ENCODE measurements at regions not wholly inside any gene's neighbourhood (a gene's known extent, or its start where the extent isn't known, plus 50 kb on each side); places are given as distances from the start of the nearest gene placed in this dataset.
A peak's percentile ranks its signal among the peaks of the same experiment; 100 is the strongest.

GRCh38 chr18:10388373-10388772 lies 66.1 kb upstream of the APCDD1 start:
- no peaks in the 10 kb centered on the region for H3K36me3 ChIP-seq (ENCODE audit: control insufficient read depth in 2 of 2, insufficient read depth in 2 of 2, low read length in 1 of 2)
- 43 to 54% methylated on average over 2 of the region's 2 CpGs for WGBS, 2 donors
- no peaks in the 10 kb centered on the region for H3K4me1 ChIP-seq (ENCODE audit: control insufficient read depth in 2 of 2, insufficient read depth in 2 of 2, low read length in 1 of 2)
- H3K4me3 ChIP-seq (ENCODE audit: low read depth in 1 of 2, low read length in 2 of 2) = no peak overlapping the region
- no peaks in the 10 kb centered on the region for H3K9me3 ChIP-seq (ENCODE audit: control insufficient read depth in 2 of 2, insufficient read depth in 1 of 2, low read depth in 1 of 2, low read length in 1 of 2)
- H3K27ac ChIP-seq (ENCODE audit: low read depth in 2 of 2, low read length in 1 of 2) = no peak overlapping the region
- H3K27me3 ChIP-seq (ENCODE audit: control insufficient read depth in 1 of 2, insufficient read depth in 2 of 2, low read length in 2 of 2) = no peaks in the 10 kb centered on the region

DNA sequence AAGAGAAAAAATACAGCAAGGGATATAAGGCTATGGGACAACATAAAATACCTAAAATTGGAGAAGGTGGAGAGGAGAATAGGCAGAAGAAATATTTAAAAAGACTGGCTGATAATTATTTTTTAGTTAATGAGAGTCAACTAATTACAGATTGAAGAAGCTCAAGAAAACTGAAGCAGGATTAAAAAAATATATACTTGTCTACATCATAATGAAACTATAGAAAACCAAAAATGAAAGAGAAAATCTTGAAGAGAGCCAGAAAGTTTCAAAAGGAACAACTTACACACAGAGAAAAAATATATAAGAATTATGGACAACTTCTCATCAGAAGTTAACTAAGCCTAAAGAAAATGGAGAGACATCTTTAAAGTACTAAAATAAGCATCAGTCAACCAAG lies 62.9 kb upstream of the APCDD1 start:
- peaks cover 0 to 2% of the 10 kb centered on the region in 2 donors for H3K4me1 ChIP-seq (ENCODE audit: control insufficient read depth in 2 of 2, insufficient read depth in 2 of 2, low read length in 1 of 2)
- no peaks in the 10 kb centered on the region for H3K9me3 ChIP-seq (ENCODE audit: control insufficient read depth in 2 of 2, insufficient read depth in 1 of 2, low read depth in 1 of 2, low read length in 1 of 2)
- H3K27ac ChIP-seq (ENCODE audit: low read depth in 2 of 2, low read length in 1 of 2) = no peak overlapping the region
- no peaks in the 10 kb centered on the region for H3K27me3 ChIP-seq (ENCODE audit: control insufficient read depth in 1 of 2, insufficient read depth in 2 of 2, low read length in 2 of 2)
- no peak overlapping the region for H3K4me3 ChIP-seq (ENCODE audit: low read depth in 1 of 2, low read length in 2 of 2)
- no peaks in the 10 kb centered on the region for H3K36me3 ChIP-seq (ENCODE audit: control insufficient read depth in 2 of 2, insufficient read depth in 2 of 2, low read length in 1 of 2)

- Histone ChIP-seq H3K27ac (ENCODE audit: low read depth in 2 of 2, low read length in 1 of 2) (no peak overlapping the region), H3K36me3 (ENCODE audit: control insufficient read depth in 2 of 2, insufficient read depth in 2 of 2, low read length in 1 of 2) (no peaks in the 10 kb centered on the region), H3K4me3 (ENCODE audit: low read depth in 1 of 2, low read length in 2 of 2) (no peak overlapping the region), H3K27me3 (ENCODE audit: control insufficient read depth in 1 of 2, insufficient read depth in 2 of 2, low read length in 2 of 2) (no peaks in the 10 kb centered on the region), H3K9me3 (ENCODE audit: control insufficient read depth in 2 of 2, insufficient read depth in 1 of 2, low read depth in 1 of 2, low read length in 1 of 2) (no peaks in the 10 kb centered on the region), H3K4me1 (ENCODE audit: control insufficient read depth in 2 of 2, insufficient read depth in 2 of 2, low read length in 1 of 2) (peaks cover 0 to 6% of the 10 kb centered on the region in 2 donors)
- 92 to 95% methylated on average over 4 of the region's 4 CpGs for WGBS, 2 donors
Observed at GRCh38 chr18:10397004-10397403, 57.4 kb upstream of the APCDD1 start.

- Histone ChIP-seq H3K9me3 (ENCODE audit: control insufficient read depth in 2 of 2, insufficient read depth in 1 of 2, low read depth in 1 of 2, low read length in 1 of 2) (no peaks in the 10 kb centered on the region), H3K27me3 (ENCODE audit: control insufficient read depth in 1 of 2, insufficient read depth in 2 of 2, low read length in 2 of 2) (no peaks in the 10 kb centered on the region), H3K36me3 (ENCODE audit: control insufficient read depth in 2 of 2, insufficient read depth in 2 of 2, low read length in 1 of 2) (no peaks in the 10 kb centered on the region), H3K4me1 (ENCODE audit: control insufficient read depth in 2 of 2, insufficient read depth in 2 of 2, low read length in 1 of 2) (peaks cover 0 to 6% of the 10 kb centered on the region in 2 donors), H3K27ac (ENCODE audit: low read depth in 2 of 2, low read length in 1 of 2) (peak overlapping the region in 1 of 2 donors; percentile 16), H3K4me3 (ENCODE audit: low read depth in 1 of 2, low read length in 2 of 2) (no peak overlapping the region)
- WGBS, 2 donors = 40 to 53% methylated on average over 3 of the region's 3 CpGs
Observed at GRCh38 chr18:10398571-10398970, 55.9 kb upstream of the APCDD1 start.

- Histone ChIP-seq H3K27me3 (ENCODE audit: control insufficient read depth in 1 of 2, insufficient read depth in 2 of 2, low read length in 2 of 2) (no peaks in the 10 kb centered on the region), H3K9me3 (ENCODE audit: control insufficient read depth in 2 of 2, insufficient read depth in 1 of 2, low read depth in 1 of 2, low read length in 1 of 2) (no peaks in the 10 kb centered on the region), H3K4me3 (ENCODE audit: low read depth in 1 of 2, low read length in 2 of 2) (no peak overlapping the region), H3K4me1 (ENCODE audit: control insufficient read depth in 2 of 2, insufficient read depth in 2 of 2, low read length in 1 of 2) (peaks cover 0 to 6% of the 10 kb centered on the region in 2 donors), H3K27ac (ENCODE audit: low read depth in 2 of 2, low read length in 1 of 2) (no peak overlapping the region), H3K36me3 (ENCODE audit: control insufficient read depth in 2 of 2, insufficient read depth in 2 of 2, low read length in 1 of 2) (no peaks in the 10 kb centered on the region)
- 82% methylated on average over 5 of the region's 5 CpGs for whole genome bisulfite sequencing, 2 donors
Observed at GRCh38 chr18:10399465-10399864, 55.0 kb upstream of the APCDD1 start.

DNA sequence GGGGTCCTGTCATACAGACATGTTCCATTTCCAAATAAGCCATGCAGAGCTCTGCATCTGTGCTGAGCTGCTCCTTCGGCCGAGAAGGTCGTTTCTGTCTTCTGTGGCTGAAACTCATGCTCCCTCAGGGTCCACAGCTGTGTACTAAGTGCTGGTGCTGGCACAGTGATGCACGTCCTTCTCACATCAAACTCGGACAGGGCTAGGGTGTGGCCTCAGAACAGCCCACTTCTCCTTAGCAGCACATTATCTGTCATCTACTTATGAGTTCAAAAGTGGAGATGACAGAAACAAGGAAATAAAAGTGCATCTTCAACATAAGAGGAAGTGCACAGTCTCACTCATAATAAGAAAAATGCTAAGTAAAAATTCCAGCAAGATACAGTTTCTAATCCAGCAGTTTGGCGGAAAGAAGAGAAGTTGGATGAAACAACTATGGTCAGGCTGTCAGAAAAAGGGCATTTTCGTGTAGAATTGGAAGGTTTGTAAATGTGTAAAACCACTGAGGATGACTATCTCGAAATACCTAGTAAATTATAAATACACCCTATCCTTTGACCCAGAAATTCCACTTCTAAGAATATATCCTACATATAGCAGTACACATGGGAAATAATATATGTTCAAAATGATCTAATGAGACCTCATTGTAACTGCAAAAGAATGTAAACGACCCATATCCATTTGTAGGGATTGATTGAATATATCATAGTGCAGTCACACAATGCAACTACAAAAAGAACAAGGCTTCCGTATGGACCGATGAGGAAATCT lies 53.7 kb upstream of the APCDD1 start:
- H3K4me3 ChIP-seq (ENCODE audit: low read depth in 1 of 2, low read length in 2 of 2) = no peak overlapping the region
- H3K36me3 ChIP-seq (ENCODE audit: control insufficient read depth in 2 of 2, insufficient read depth in 2 of 2, low read length in 1 of 2) = no peaks in the 10 kb centered on the region
- peaks cover 0 to 3% of the 10 kb centered on the region in 2 donors for H3K4me1 ChIP-seq (ENCODE audit: control insufficient read depth in 2 of 2, insufficient read depth in 2 of 2, low read length in 1 of 2)
- no peak overlapping the region for H3K27ac ChIP-seq (ENCODE audit: low read depth in 2 of 2, low read length in 1 of 2)
- H3K27me3 ChIP-seq (ENCODE audit: control insufficient read depth in 1 of 2, insufficient read depth in 2 of 2, low read length in 2 of 2) = no peaks in the 10 kb centered on the region
- no peaks in the 10 kb centered on the region for H3K9me3 ChIP-seq (ENCODE audit: control insufficient read depth in 2 of 2, insufficient read depth in 1 of 2, low read depth in 1 of 2, low read length in 1 of 2)
- WGBS, 2 donors = 68 to 70% methylated on average over 11 of the region's 11 CpGs

DNA sequence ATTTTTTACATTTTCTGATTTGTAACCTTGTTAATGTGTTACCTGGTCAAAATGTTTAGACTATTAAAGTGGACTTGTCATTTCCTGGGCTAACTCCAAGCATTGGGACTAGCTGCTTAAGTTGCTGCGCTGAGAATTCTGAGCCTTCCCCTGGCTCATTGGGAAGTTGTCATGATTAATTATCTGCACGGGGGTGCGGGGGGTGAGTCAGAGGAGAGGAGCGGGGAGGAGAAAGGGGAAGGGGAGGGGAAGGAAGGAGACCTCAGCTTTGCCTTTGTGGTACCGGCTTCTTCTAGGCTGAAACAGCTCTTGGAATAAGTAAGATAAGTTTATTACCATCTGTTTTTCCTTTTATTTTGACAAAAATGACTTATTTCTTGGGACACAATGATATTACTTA lies 52.9 kb upstream of the APCDD1 start:
- H3K9me3 ChIP-seq (ENCODE audit: control insufficient read depth in 2 of 2, insufficient read depth in 1 of 2, low read depth in 1 of 2, low read length in 1 of 2) = no peaks in the 10 kb centered on the region
- peaks cover 0 to 3% of the 10 kb centered on the region in 2 donors for H3K4me1 ChIP-seq (ENCODE audit: control insufficient read depth in 2 of 2, insufficient read depth in 2 of 2, low read length in 1 of 2)
- no peak overlapping the region for H3K4me3 ChIP-seq (ENCODE audit: low read depth in 1 of 2, low read length in 2 of 2)
- no peaks in the 10 kb centered on the region for H3K36me3 ChIP-seq (ENCODE audit: control insufficient read depth in 2 of 2, insufficient read depth in 2 of 2, low read length in 1 of 2)
- 7 to 19% methylated on average over 4 of the region's 5 CpGs for WGBS, 2 donors
- no peaks in the 10 kb centered on the region for H3K27me3 ChIP-seq (ENCODE audit: control insufficient read depth in 1 of 2, insufficient read depth in 2 of 2, low read length in 2 of 2)
- H3K27ac ChIP-seq (ENCODE audit: low read depth in 2 of 2, low read length in 1 of 2) = no peak overlapping the region

- Histone ChIP-seq H3K9me3 (ENCODE audit: control insufficient read depth in 2 of 2, insufficient read depth in 1 of 2, low read depth in 1 of 2, low read length in 1 of 2) (no peaks in the 10 kb centered on the region), H3K27me3 (ENCODE audit: control insufficient read depth in 1 of 2, insufficient read depth in 2 of 2, low read length in 2 of 2) (no peaks in the 10 kb centered on the region), H3K27ac (ENCODE audit: low read depth in 2 of 2, low read length in 1 of 2) (peak overlapping the region in 1 of 2 donors; percentile 2), H3K36me3 (ENCODE audit: control insufficient read depth in 2 of 2, insufficient read depth in 2 of 2, low read length in 1 of 2) (no peaks in the 10 kb centered on the region), H3K4me1 (ENCODE audit: control insufficient read depth in 2 of 2, insufficient read depth in 2 of 2, low read length in 1 of 2) (peaks cover 0 to 3% of the 10 kb centered on the region in 2 donors), H3K4me3 (ENCODE audit: low read depth in 1 of 2, low read length in 2 of 2) (no peak overlapping the region)
- WGBS, 2 donors = 79 to 82% methylated on average over 6 of the region's 6 CpGs
Observed at GRCh38 chr18:10401930-10402329, 52.5 kb upstream of the APCDD1 start.

GRCh38 chr18:10402871-10403559 lies 51.4 kb upstream of the APCDD1 start:
- Histone ChIP-seq H3K36me3 (ENCODE audit: control insufficient read depth in 2 of 2, insufficient read depth in 2 of 2, low read length in 1 of 2) (no peaks in the 10 kb centered on the region), H3K27me3 (ENCODE audit: control insufficient read depth in 1 of 2, insufficient read depth in 2 of 2, low read length in 2 of 2) (no peaks in the 10 kb centered on the region), H3K9me3 (ENCODE audit: control insufficient read depth in 2 of 2, insufficient read depth in 1 of 2, low read depth in 1 of 2, low read length in 1 of 2) (no peaks in the 10 kb centered on the region), H3K27ac (ENCODE audit: low read depth in 2 of 2, low read length in 1 of 2) (peak overlapping the region in 1 of 2 donors; percentile 16), H3K4me3 (ENCODE audit: low read depth in 1 of 2, low read length in 2 of 2) (no peak overlapping the region), H3K4me1 (ENCODE audit: control insufficient read depth in 2 of 2, insufficient read depth in 2 of 2, low read length in 1 of 2) (peaks cover 0 to 3% of the 10 kb centered on the region in 2 donors)
- 85 to 87% methylated on average over 8 of the region's 8 CpGs for WGBS, 2 donors

DNA sequence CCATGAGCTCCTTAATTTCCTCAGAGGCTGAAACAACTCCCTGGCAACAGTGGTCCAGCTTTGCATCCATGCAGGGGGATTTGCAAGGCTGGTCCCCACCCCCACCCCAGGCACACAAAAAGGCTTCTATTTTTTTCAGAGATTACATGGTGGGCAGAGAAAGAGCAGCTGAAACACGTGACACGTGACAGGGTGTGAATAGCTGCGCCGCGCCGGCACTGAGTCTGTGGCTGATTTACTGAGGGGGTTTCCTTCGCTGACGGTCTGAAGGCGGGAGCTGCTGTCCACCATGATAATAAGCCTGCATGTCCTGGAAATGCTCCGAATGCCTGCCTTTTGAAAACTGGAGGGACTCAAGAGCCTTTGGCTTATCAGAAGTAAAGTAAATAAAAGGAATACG lies 50.7 kb upstream of the APCDD1 start:
- Histone ChIP-seq H3K4me1 (ENCODE audit: control insufficient read depth in 2 of 2, insufficient read depth in 2 of 2, low read length in 1 of 2) (peaks cover 0 to 3% of the 10 kb centered on the region in 2 donors), H3K27me3 (ENCODE audit: control insufficient read depth in 1 of 2, insufficient read depth in 2 of 2, low read length in 2 of 2) (no peaks in the 10 kb centered on the region), H3K27ac (ENCODE audit: low read depth in 2 of 2, low read length in 1 of 2) (no peak overlapping the region), H3K4me3 (ENCODE audit: low read depth in 1 of 2, low read length in 2 of 2) (no peak overlapping the region), H3K36me3 (ENCODE audit: control insufficient read depth in 2 of 2, insufficient read depth in 2 of 2, low read length in 1 of 2) (no peaks in the 10 kb centered on the region), H3K9me3 (ENCODE audit: control insufficient read depth in 2 of 2, insufficient read depth in 1 of 2, low read depth in 1 of 2, low read length in 1 of 2) (no peaks in the 10 kb centered on the region)
- 91 to 93% methylated on average over 11 of the region's 11 CpGs for WGBS, 2 donors
